Duodenal mucosa (tissue), 2 donors: ENCODE measurements at regions not wholly inside any gene's neighbourhood (a gene's known extent, or its start where the extent isn't known, plus 50 kb on each side); places are given as distances from the start of the nearest gene placed in this dataset.

Source experiments
- H3K27ac ChIP-seq: one replicate; pipeline ENCODE4 v1.7.0; 2013; ENCODE audit warnings: low read depth, low read length
- H3K27me3 ChIP-seq, 2 donors: one replicate each; pipeline ENCODE4 v1.7.0; 2013; ENCODE audit warnings: low read length in 2 of 2, control low read depth in 1 of 2; ENCODE audit not compliant: insufficient read depth in 2 of 2, control insufficient read depth in 1 of 2
- H3K36me3 ChIP-seq, 2 donors: one replicate each; pipeline ENCODE4 v1.7.0; 2013; ENCODE audit warnings: low read length in 2 of 2, control low read depth in 1 of 2; ENCODE audit not compliant: insufficient read depth in 2 of 2, control insufficient read depth in 1 of 2
- H3K4me1 ChIP-seq, 2 donors: one replicate each; pipeline ENCODE4 v1.7.0; 2013; ENCODE audit warnings: low read length in 2 of 2, control low read depth in 1 of 2; ENCODE audit not compliant: insufficient read depth in 2 of 2, control insufficient read depth in 1 of 2
- H3K4me3 ChIP-seq, 2 donors: one replicate each; pipeline ENCODE4 v1.7.0; 2013; ENCODE audit warnings: low read length in 2 of 2, low read depth in 1 of 2
- H3K9ac ChIP-seq, 2 donors: one replicate each; pipeline ENCODE4 v1.7.0; 2013; ENCODE audit warnings: low read length in 2 of 2, low read depth in 1 of 2
- H3K9me3 ChIP-seq, 2 donors: one replicate each; pipeline ENCODE4 v1.7.0; 2013; ENCODE audit warnings: low read length in 2 of 2, control low read depth in 1 of 2; ENCODE audit not compliant: control insufficient read depth in 1 of 2

GRCh38 chr1:115555446-115555845 lies 86.3 kb upstream of the VANGL1 start:
- no peaks in the 10 kb centered on the region for H3K4me1 ChIP-seq
- H3K27ac ChIP-seq: no peak overlapping the region
- no peak overlapping the region for H3K4me3 ChIP-seq

GRCh38 chr1:115547696-115548095 lies 94.1 kb upstream of the VANGL1 start:
- peaks cover 0 to 4% of the 10 kb centered on the region in 2 donors for H3K4me1 ChIP-seq

More at GRCh38 chr1:115555446-115555845, 86.3 kb upstream of the VANGL1 start:
- Histone ChIP-seq H3K27me3 (no peaks in the 10 kb centered on the region), H3K36me3 (no peaks in the 10 kb centered on the region), H3K9me3 (no peaks in the 10 kb centered on the region), H3K9ac (no peak overlapping the region)

GRCh38 chr1:115546846-115547245 lies 94.9 kb upstream of the VANGL1 start:
- Histone ChIP-seq H3K36me3 (no peaks in the 10 kb centered on the region), H3K4me3 (no peak overlapping the region), H3K4me1 (peaks cover 0 to 4% of the 10 kb centered on the region in 2 donors), H3K27me3 (no peaks in the 10 kb centered on the region), H3K27ac (no peak overlapping the region), H3K9ac (no peak overlapping the region), H3K9me3 (no peaks in the 10 kb centered on the region)

More at GRCh38 chr1:115547696-115548095, 94.1 kb upstream of the VANGL1 start:
- no peak overlapping the region for H3K27ac ChIP-seq
- no peak overlapping the region for H3K9ac ChIP-seq
- H3K36me3 ChIP-seq: no peaks in the 10 kb centered on the region
- H3K9me3 ChIP-seq: no peaks in the 10 kb centered on the region
- H3K27me3 ChIP-seq: no peaks in the 10 kb centered on the region
- H3K4me3 ChIP-seq: no peak overlapping the region

- Histone ChIP-seq H3K9ac (no peak overlapping the region), H3K4me3 (peak overlapping the region in 1 of 2 donors; percentile 34), H3K27me3 (no peaks in the 10 kb centered on the region), H3K4me1 (peaks cover 0 to 4% of the 10 kb centered on the region in 2 donors), H3K36me3 (no peaks in the 10 kb centered on the region), H3K27ac (no peak overlapping the region), H3K9me3 (no peaks in the 10 kb centered on the region)
Measured at GRCh38 chr1:115545791-115546733, 95.7 kb upstream of the VANGL1 start.

GRCh38 chr1:115545096-115545720 lies 96.6 kb upstream of the VANGL1 start:
- no peak overlapping the region for H3K27ac ChIP-seq
- no peaks in the 10 kb centered on the region for H3K9me3 ChIP-seq
- no peaks in the 10 kb centered on the region for H3K36me3 ChIP-seq
- no peak overlapping the region for H3K4me3 ChIP-seq
- peaks cover 0 to 4% of the 10 kb centered on the region in 2 donors for H3K4me1 ChIP-seq
- no peak overlapping the region for H3K9ac ChIP-seq
- H3K27me3 ChIP-seq: no peaks in the 10 kb centered on the region

GRCh38 chr1:115544131-115544530 lies 97.6 kb upstream of the VANGL1 start:
- H3K36me3 ChIP-seq: no peaks in the 10 kb centered on the region
- H3K4me1 ChIP-seq: peaks cover 0 to 4% of the 10 kb centered on the region in 2 donors
- H3K9ac ChIP-seq: no peak overlapping the region
- no peak overlapping the region for H3K27ac ChIP-seq
- H3K4me3 ChIP-seq: no peak overlapping the region
- no peaks in the 10 kb centered on the region for H3K9me3 ChIP-seq
- no peaks in the 10 kb centered on the region for H3K27me3 ChIP-seq

GRCh38 chr1:115543247-115543646 lies 98.5 kb upstream of the VANGL1 start:
- no peak overlapping the region for H3K27ac ChIP-seq
- no peaks in the 10 kb centered on the region for H3K27me3 ChIP-seq
- H3K9me3 ChIP-seq: no peaks in the 10 kb centered on the region
- H3K36me3 ChIP-seq: no peaks in the 10 kb centered on the region
- H3K9ac ChIP-seq: no peak overlapping the region
- no peak overlapping the region for H3K4me3 ChIP-seq
- H3K4me1 ChIP-seq: peaks cover 0 to 4% of the 10 kb centered on the region in 2 donors

- no peaks in the 10 kb centered on the region for H3K36me3 ChIP-seq
- H3K27me3 ChIP-seq: peaks cover 0 to 3% of the 10 kb centered on the region in 2 donors
- H3K4me3 ChIP-seq: no peak overlapping the region
- no peaks in the 10 kb centered on the region for H3K9me3 ChIP-seq
- H3K9ac ChIP-seq: no peak overlapping the region
- H3K4me1 ChIP-seq: no peaks in the 10 kb centered on the region
- H3K27ac ChIP-seq: no peak overlapping the region
Measured at GRCh38 chr1:115539736-115540135, 102.0 kb upstream of the VANGL1 start.

- no peaks in the 10 kb centered on the region for H3K9me3 ChIP-seq
- H3K4me1 ChIP-seq: no peaks in the 10 kb centered on the region
- peaks cover 0 to 3% of the 10 kb centered on the region in 2 donors for H3K27me3 ChIP-seq
- H3K4me3 ChIP-seq: no peak overlapping the region
- no peak overlapping the region for H3K27ac ChIP-seq
- no peaks in the 10 kb centered on the region for H3K36me3 ChIP-seq
- H3K9ac ChIP-seq: no peak overlapping the region
Measured at GRCh38 chr1:115539061-115539460, 102.7 kb upstream of the VANGL1 start.

GRCh38 chr1:115538579-115538978 lies 103.2 kb upstream of the VANGL1 start:
- H3K27me3 ChIP-seq: peaks cover 0 to 3% of the 10 kb centered on the region in 2 donors
- H3K27ac ChIP-seq: no peak overlapping the region
- no peak overlapping the region for H3K9ac ChIP-seq
- H3K36me3 ChIP-seq: no peaks in the 10 kb centered on the region
- H3K4me1 ChIP-seq: no peaks in the 10 kb centered on the region
- H3K9me3 ChIP-seq: no peaks in the 10 kb centered on the region
- no peak overlapping the region for H3K4me3 ChIP-seq
